ENCODE measurements at regions not wholly inside any gene's neighbourhood (a gene's known extent, or its start where the extent isn't known, plus 50 kb on each side); places are given as distances from the start of the nearest gene placed in this dataset.

GRCh38 chr4:92234393-92235176 is 69.2 kb upstream of the GRID2 start:
- DNase-seq (no peak), ATAC-seq (peak in 1 of 4 donors; percentile 19)
- no peak overlapping the region for H3K4me3 ChIP-seq
- TF ChIP-seq CTCF (IDR thresholded peaks at IDR 0.05) (no peak), POLR2A (IDR thresholded peaks at IDR 0.05) (no peak)
- H3K9me3 ChIP-seq = no peaks in the 10 kb centered on the region
- intact Hi-C loops (cut with DNase I) = no loop called here
- no peaks in the 10 kb centered on the region for H3K36me3 ChIP-seq
- WGBS (ENCODE audit: insufficient coverage, low coverage, low lambda C conversion rate, missing lambda C conversion rate) = 29% methylated on average over 4 of the region's 4 CpGs
- H3K27me3 ChIP-seq = no peaks in the 10 kb centered on the region
- H3K27ac ChIP-seq = no peak overlapping the region
- H3K4me1 ChIP-seq = no peaks in the 10 kb centered on the region

GRCh38 chr4:92235731-92236130 is 68.0 kb upstream of the GRID2 start:
- Histone ChIP-seq H3K4me1 (no peaks in the 10 kb centered on the region), H3K36me3 (no peaks in the 10 kb centered on the region), H3K4me3 (no peak overlapping the region), H3K9me3 (no peaks in the 10 kb centered on the region), H3K27me3 (no peaks in the 10 kb centered on the region), H3K27ac (no peak overlapping the region)
- intact Hi-C loops (cut with DNase I) = no loop called here
- no peak for ATAC-seq
- no peak for DNase-seq
- WGBS (ENCODE audit: insufficient coverage, low coverage, low lambda C conversion rate, missing lambda C conversion rate) = 12% methylated on average over 2 of the region's 2 CpGs
- TF ChIP-seq CTCF (IDR thresholded peaks at IDR 0.05) (no peak), POLR2A (IDR thresholded peaks at IDR 0.05) (no peak)

- Histone ChIP-seq H3K27ac (no peak overlapping the region), H3K36me3 (no peaks in the 10 kb centered on the region), H3K4me1 (no peaks in the 10 kb centered on the region), H3K9me3 (no peaks in the 10 kb centered on the region), H3K4me3 (no peak overlapping the region), H3K27me3 (no peaks in the 10 kb centered on the region)
- 75% methylated on average over 1 of the region's 1 CpG for WGBS (ENCODE audit: insufficient coverage, low coverage, low lambda C conversion rate, missing lambda C conversion rate)
- ATAC-seq (no peak), DNase-seq (no peak)
- TF ChIP-seq POLR2A (IDR thresholded peaks at IDR 0.05) (no peak), CTCF (IDR thresholded peaks at IDR 0.05) (no peak)
- intact Hi-C loops (cut with DNase I) = no loop called here
Observed at GRCh38 chr4:92236877-92237276, 66.9 kb upstream of the GRID2 start.

GRCh38 chr4:92237559-92237958 is 66.2 kb upstream of the GRID2 start:
- no peak overlapping the region for H3K4me3 ChIP-seq
- intact Hi-C loops (cut with DNase I) = no loop called here
- H3K4me1 ChIP-seq = no peaks in the 10 kb centered on the region
- H3K27me3 ChIP-seq = no peaks in the 10 kb centered on the region
- ATAC-seq (no peak), DNase-seq (no peak)
- no peak for TF ChIP-seq POLR2A (IDR thresholded peaks at IDR 0.05)
- TF ChIP-seq CTCF (IDR thresholded peaks at IDR 0.05) = no peak
- no peak overlapping the region for H3K27ac ChIP-seq
- H3K9me3 ChIP-seq = no peaks in the 10 kb centered on the region
- no peaks in the 10 kb centered on the region for H3K36me3 ChIP-seq

- ATAC-seq (no peak), DNase-seq (no peak)
- TF ChIP-seq CTCF (IDR thresholded peaks at IDR 0.05) (no peak), POLR2A (IDR thresholded peaks at IDR 0.05) (no peak)
- no peaks in the 10 kb centered on the region for H3K36me3 ChIP-seq
- no peaks in the 10 kb centered on the region for H3K9me3 ChIP-seq
- 17% methylated on average over 2 of the region's 2 CpGs for WGBS (ENCODE audit: insufficient coverage, low coverage, low lambda C conversion rate, missing lambda C conversion rate)
- no peak overlapping the region for H3K27ac ChIP-seq
- no peaks in the 10 kb centered on the region for H3K4me1 ChIP-seq
- intact Hi-C loops (cut with DNase I) = no loop called here
- H3K27me3 ChIP-seq = no peaks in the 10 kb centered on the region
- H3K4me3 ChIP-seq = no peak overlapping the region
Observed at GRCh38 chr4:92241094-92241493, 62.7 kb upstream of the GRID2 start.
